ENCODE measurements at regions not wholly inside any gene's neighbourhood (a gene's known extent, or its start where the extent isn't known, plus 50 kb on each side); places are given as distances from the start of the nearest gene placed in this dataset.
"Not testable (repeated sequence)": the region's sequence is repeated elsewhere in the genome, so short reads cannot be mapped to it uniquely, and the experiment has no call there.

DNA sequence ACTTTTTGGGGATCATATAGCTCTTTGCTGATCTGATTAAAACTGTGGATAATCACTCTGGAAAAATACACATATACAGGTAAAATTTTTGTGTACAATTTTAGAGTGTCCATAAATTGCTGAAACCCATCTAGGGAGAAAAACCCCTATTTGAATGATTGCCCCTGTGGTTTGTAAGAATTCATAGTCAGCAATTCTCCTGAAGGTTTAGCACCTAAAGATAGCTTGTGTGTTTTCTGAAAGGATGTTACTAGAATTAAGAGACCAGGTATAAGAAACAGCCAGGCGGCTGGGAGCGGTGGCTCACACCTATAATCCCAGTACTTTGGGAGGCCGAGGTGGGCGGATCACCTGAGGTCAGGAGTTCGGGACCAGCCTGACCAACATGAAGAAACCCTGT is 106.8 kb upstream of the RAP2B start:
- no peaks in the 10 kb centered on the region for H3K27me3 ChIP-seq (ENCODE audit: insufficient read depth, low read depth, low read length)

DNA sequence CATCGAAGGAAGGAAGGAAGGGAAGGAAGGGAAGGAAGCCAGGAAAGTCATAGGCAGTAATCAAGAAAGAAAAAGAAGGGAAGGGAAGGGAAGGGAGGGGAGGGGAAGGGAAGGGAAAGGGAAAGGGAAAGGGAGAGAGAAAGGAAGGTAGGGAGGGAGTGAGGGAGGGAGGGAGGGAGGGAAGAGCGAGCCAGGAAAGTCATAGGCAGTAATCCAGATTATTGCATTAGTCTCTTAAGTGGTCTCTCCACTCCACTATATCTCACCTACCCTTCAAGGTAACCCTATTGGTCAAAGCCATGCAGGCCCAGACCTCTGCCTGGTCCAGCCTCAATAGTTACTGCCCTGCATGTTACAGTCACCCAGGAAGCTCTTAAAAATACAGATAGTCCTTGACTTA is 106.2 kb upstream of the RAP2B start:
- Histone ChIP-seq H3F3A (ENCODE audit: insufficient read depth, low read length, poor library complexity, severe bottlenecking) (no peaks in the 10 kb centered on the region), H3K9ac (ENCODE audit: low read length) (no peak overlapping the region), H3K36me3 (ENCODE audit: insufficient read depth, low read length) (no peaks in the 10 kb centered on the region), H3K9me2 (ENCODE audit: insufficient read depth, low read length) (no peaks in the 10 kb centered on the region), H3K27ac (ENCODE audit: low read length) (no peak overlapping the region), H4K20me1 (ENCODE audit: insufficient read depth) (no peaks in the 10 kb centered on the region), H3K9me3 (ENCODE audit: low read length) (no peaks in the 10 kb centered on the region), H3K4me3 (ENCODE audit: low read length) (no peak overlapping the region), H3K4me2 (ENCODE audit: low read length) (no peak overlapping the region), H3K27me3 (ENCODE audit: insufficient read depth, low read depth, low read length) (no peaks in the 10 kb centered on the region), H3K79me2 (replicated peaks; ENCODE audit: insufficient read depth, low read length) (no peaks in the 10 kb centered on the region), H2AFZ (ENCODE audit: low read depth, low read length) (no peak overlapping the region)
- TF ChIP-seq RAD21 (conservative IDR thresholded peaks at IDR 0.05) = no peak
- TF ChIP-seq POLR2AphosphoS5 (IDR thresholded peaks at IDR 0.05) = no peak
- TF ChIP-seq, protein P1, sequence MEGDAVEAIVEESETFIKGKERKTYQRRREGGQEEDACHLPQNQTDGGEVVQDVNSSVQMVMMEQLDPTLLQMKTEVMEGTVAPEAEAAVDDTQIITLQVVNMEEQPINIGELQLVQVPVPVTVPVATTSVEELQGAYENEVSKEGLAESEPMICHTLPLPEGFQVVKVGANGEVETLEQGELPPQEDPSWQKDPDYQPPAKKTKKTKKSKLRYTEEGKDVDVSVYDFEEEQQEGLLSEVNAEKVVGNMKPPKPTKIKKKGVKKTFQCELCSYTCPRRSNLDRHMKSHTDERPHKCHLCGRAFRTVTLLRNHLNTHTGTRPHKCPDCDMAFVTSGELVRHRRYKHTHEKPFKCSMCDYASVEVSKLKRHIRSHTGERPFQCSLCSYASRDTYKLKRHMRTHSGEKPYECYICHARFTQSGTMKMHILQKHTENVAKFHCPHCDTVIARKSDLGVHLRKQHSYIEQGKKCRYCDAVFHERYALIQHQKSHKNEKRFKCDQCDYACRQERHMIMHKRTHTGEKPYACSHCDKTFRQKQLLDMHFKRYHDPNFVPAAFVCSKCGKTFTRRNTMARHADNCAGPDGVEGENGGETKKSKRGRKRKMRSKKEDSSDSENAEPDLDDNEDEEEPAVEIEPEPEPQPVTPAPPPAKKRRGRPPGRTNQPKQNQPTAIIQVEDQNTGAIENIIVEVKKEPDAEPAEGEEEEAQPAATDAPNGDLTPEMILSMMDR (IDR thresholded peaks at IDR 0.05; ENCODE audit: poor library complexity, severe bottlenecking) = no peak
- TF ChIP-seq SMC3 (conservative IDR thresholded peaks at IDR 0.05; ENCODE audit: poor library complexity) = no peak
- TF ChIP-seq, protein P2, sequence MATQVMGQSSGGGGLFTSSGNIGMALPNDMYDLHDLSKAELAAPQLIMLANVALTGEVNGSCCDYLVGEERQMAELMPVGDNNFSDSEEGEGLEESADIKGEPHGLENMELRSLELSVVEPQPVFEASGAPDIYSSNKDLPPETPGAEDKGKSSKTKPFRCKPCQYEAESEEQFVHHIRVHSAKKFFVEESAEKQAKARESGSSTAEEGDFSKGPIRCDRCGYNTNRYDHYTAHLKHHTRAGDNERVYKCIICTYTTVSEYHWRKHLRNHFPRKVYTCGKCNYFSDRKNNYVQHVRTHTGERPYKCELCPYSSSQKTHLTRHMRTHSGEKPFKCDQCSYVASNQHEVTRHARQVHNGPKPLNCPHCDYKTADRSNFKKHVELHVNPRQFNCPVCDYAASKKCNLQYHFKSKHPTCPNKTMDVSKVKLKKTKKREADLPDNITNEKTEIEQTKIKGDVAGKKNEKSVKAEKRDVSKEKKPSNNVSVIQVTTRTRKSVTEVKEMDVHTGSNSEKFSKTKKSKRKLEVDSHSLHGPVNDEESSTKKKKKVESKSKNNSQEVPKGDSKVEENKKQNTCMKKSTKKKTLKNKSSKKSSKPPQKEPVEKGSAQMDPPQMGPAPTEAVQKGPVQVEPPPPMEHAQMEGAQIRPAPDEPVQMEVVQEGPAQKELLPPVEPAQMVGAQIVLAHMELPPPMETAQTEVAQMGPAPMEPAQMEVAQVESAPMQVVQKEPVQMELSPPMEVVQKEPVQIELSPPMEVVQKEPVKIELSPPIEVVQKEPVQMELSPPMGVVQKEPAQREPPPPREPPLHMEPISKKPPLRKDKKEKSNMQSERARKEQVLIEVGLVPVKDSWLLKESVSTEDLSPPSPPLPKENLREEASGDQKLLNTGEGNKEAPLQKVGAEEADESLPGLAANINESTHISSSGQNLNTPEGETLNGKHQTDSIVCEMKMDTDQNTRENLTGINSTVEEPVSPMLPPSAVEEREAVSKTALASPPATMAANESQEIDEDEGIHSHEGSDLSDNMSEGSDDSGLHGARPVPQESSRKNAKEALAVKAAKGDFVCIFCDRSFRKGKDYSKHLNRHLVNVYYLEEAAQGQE (IDR thresholded peaks at IDR 0.05; ENCODE audit: borderline replicate concordance) = no peak
- TF ChIP-seq EP300 (conservative IDR thresholded peaks at IDR 0.05; ENCODE audit: poor library complexity, severe bottlenecking) = no peak
- TF ChIP-seq MXI1 (conservative IDR thresholded peaks at IDR 0.05; ENCODE audit: poor library complexity, severe bottlenecking) = no peak
- TF ChIP-seq TAF1 (IDR thresholded peaks at IDR 0.05; ENCODE audit: low read depth) = no peak
- TF ChIP-seq EZH2 (IDR thresholded peaks at IDR 0.05; ENCODE audit: borderline replicate concordance, insufficient read depth, low read length, poor library complexity, severe bottlenecking) = no peak

More for the DNA sequence above, 106.8 kb upstream of the RAP2B start:
- Histone ChIP-seq H3K4me2 (ENCODE audit: low read length) (no peak overlapping the region), H3K27ac (ENCODE audit: low read length) (no peak overlapping the region), H3K9me2 (ENCODE audit: insufficient read depth, low read length) (no peaks in the 10 kb centered on the region), H4K20me1 (ENCODE audit: insufficient read depth) (no peaks in the 10 kb centered on the region), H3K9me3 (ENCODE audit: low read length) (no peaks in the 10 kb centered on the region), H3K36me3 (ENCODE audit: insufficient read depth, low read length) (no peaks in the 10 kb centered on the region), H3K79me2 (replicated peaks; ENCODE audit: insufficient read depth, low read length) (no peaks in the 10 kb centered on the region), H3K9ac (ENCODE audit: low read length) (no peak overlapping the region), H3K4me3 (ENCODE audit: low read length) (no peak overlapping the region), H3F3A (ENCODE audit: insufficient read depth, low read length, poor library complexity, severe bottlenecking) (no peaks in the 10 kb centered on the region), H2AFZ (ENCODE audit: low read depth, low read length) (no peak overlapping the region)
- TF ChIP-seq TAF1 (IDR thresholded peaks at IDR 0.05; ENCODE audit: low read depth) (no peak), RAD21 (conservative IDR thresholded peaks at IDR 0.05) (no peak)

DNA sequence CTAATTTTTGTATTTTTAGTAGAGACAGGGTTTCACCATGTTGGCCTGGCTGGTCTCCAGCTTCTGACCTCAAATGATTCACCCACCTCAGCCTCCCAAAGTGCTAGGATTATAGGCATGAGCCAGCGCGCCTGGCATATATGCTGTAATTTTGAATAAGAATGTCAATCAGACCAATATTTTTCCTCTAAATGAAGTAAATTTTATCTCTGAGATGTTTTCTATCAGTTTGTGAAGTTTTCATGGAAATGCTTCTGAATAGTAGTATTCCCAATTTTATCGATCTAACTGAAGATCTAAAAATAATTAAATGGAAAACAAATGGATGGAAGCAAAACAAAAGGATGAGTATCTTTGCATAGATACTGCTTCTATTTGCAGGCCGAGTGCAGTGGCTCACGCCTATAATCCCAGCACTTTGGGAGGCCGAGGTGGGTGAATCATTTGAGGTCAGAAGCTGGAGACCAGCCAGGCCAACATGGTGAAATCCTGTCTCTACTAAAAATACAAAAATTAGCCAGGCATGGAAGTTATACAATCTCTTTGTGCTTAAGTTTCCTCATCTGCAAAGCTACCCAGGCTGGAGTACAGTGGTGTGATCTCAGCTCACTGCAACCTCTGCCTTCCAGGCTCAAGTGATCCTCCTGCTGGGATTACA is 103.9 kb upstream of the RAP2B start:
- H3K79me2 ChIP-seq (replicated peaks; ENCODE audit: insufficient read depth, low read length); H3K9ac ChIP-seq (ENCODE audit: low read length); H3K36me3 ChIP-seq (ENCODE audit: insufficient read depth, low read length); H3K4me2 ChIP-seq (ENCODE audit: low read length); H3K27ac ChIP-seq (ENCODE audit: low read length); H3K9me3 ChIP-seq (ENCODE audit: low read length); H4K20me1 ChIP-seq (ENCODE audit: insufficient read depth); H2AFZ ChIP-seq (ENCODE audit: low read depth, low read length); H3K27me3 ChIP-seq (ENCODE audit: insufficient read depth, low read depth, low read length); H3K4me3 ChIP-seq (ENCODE audit: low read length); H3K9me2 ChIP-seq (ENCODE audit: insufficient read depth, low read length); H3F3A ChIP-seq (ENCODE audit: insufficient read depth, low read length, poor library complexity, severe bottlenecking): not testable (repeated sequence)
